Skeletal muscle tissue (tissue), 3 donors: ENCODE measurements at regions not wholly inside any gene's neighbourhood (a gene's known extent, or its start where the extent isn't known, plus 50 kb on each side); places are given as distances from the start of the nearest gene placed in this dataset.

Source experiments
- H3K27ac ChIP-seq: one replicate; pipeline ENCODE4 v1.7.0; 2013; ENCODE audit warnings: mild to moderate bottlenecking, low read depth, low read length, inconsistent platforms
- H3K27me3 ChIP-seq, 3 donors: one replicate each; pipeline ENCODE4 v1.7.0; 2013; ENCODE audit warnings: low read length in 3 of 3; ENCODE audit not compliant: control insufficient read depth in 3 of 3, insufficient read depth in 3 of 3
- H3K36me3 ChIP-seq, 3 donors: one replicate each; pipeline ENCODE4 v1.7.0; 2013; ENCODE audit warnings: low read length in 3 of 3; ENCODE audit not compliant: control insufficient read depth in 3 of 3, insufficient read depth in 3 of 3
- H3K4me1 ChIP-seq, 3 donors: one replicate each; pipeline ENCODE4 v1.7.0; 2013; ENCODE audit warnings: low read length in 3 of 3, mild to moderate bottlenecking in 3 of 3; ENCODE audit not compliant: control insufficient read depth in 3 of 3, insufficient read depth in 3 of 3
- H3K4me3 ChIP-seq, 3 donors: one replicate each; pipeline ENCODE4 v1.7.0; 2013; ENCODE audit warnings: low read length in 3 of 3
- H3K9ac ChIP-seq, 3 donors: one replicate each; pipeline ENCODE4 v1.7.0; 2013; ENCODE audit warnings: low read length in 3 of 3, mild to moderate bottlenecking in 3 of 3, moderate library complexity in 2 of 3, low read depth in 1 of 3
- H3K9me3 ChIP-seq, 3 donors: one replicate each; pipeline ENCODE4 v1.7.0; 2013; ENCODE audit warnings: low read length in 3 of 3; ENCODE audit not compliant: control insufficient read depth in 3 of 3
- donor health status: Osteomylitis.

- Histone ChIP-seq H3K9ac (no peak overlapping the region), H3K4me1 (no peaks in the 10 kb centered on the region), H3K4me3 (no peak overlapping the region), H3K27ac (no peak overlapping the region), H3K27me3 (no peaks in the 10 kb centered on the region), H3K9me3 (no peaks in the 10 kb centered on the region), H3K36me3 (no peaks in the 10 kb centered on the region)
Measured at GRCh38 chr9:88189371-88189770, 51.1 kb upstream of the SPATA31C2 start.
